HG03175 (cell line): ENCODE measurements at regions not wholly inside any gene's neighbourhood (a gene's known extent, or its start where the extent isn't known, plus 50 kb on each side); places are given as distances from the start of the nearest gene placed in this dataset.
"Not testable (repeated sequence)": the region's sequence is repeated elsewhere in the genome, so short reads cannot be mapped to it uniquely, and the experiment has no call there.

Experiments
- ATAC-seq: cut with Tn5 transposase; IDR thresholded peaks from one replicate; pipeline ENCODE4 v1.9.1; 2021; ENCODE audit warnings: mild to moderate bottlenecking, moderate library complexity; ENCODE audit not compliant: unreplicated experiment

- ATAC-seq, result no peak
Measured at GRCh38 chr9:75274781-75275180, 186.5 kb downstream of the OSTF1 start.

GRCh38 chr9:75282047-75282446, 193.7 kb downstream of the OSTF1 start:
- ATAC-seq, result no peak

GRCh38 chr9:75289332-75289731, 201.0 kb downstream of the OSTF1 start:
- ATAC-seq, result no peak

GRCh38 chr9:75299324-75299723, 211.0 kb downstream of the OSTF1 start:
- no peak for ATAC-seq

- no peak for ATAC-seq
Measured at GRCh38 chr9:75333624-75334023, 245.3 kb downstream of the OSTF1 start.

GRCh38 chr9:75358846-75359245, 270.5 kb downstream of the OSTF1 start:
- no peak for ATAC-seq

- no peak for ATAC-seq
Measured at GRCh38 chr9:75359638-75360037, 271.3 kb downstream of the OSTF1 start.

GRCh38 chr9:75360252-75360651, 271.9 kb downstream of the OSTF1 start:
- ATAC-seq, result no peak

GRCh38 chr9:75362446-75362845, 274.1 kb downstream of the OSTF1 start:
- ATAC-seq, result not testable (repeated sequence)

GRCh38 chr9:75365196-75365595, 276.9 kb downstream of the OSTF1 start:
- no peak for ATAC-seq

- ATAC-seq, result no peak
Measured at GRCh38 chr9:75369989-75370388, 281.7 kb downstream of the OSTF1 start.

- no peak for ATAC-seq
Measured at GRCh38 chr9:75372499-75373268, 284.4 kb downstream of the OSTF1 start.

GRCh38 chr9:75376680-75377254, 288.5 kb downstream of the OSTF1 start:
- ATAC-seq, result no peak

- no peak for ATAC-seq
Measured at GRCh38 chr9:75378036-75378435, 289.7 kb downstream of the OSTF1 start.

- ATAC-seq, result no peak
Measured at GRCh38 chr9:75378926-75379325, 290.6 kb downstream of the OSTF1 start.

GRCh38 chr9:75382126-75382525, 293.8 kb downstream of the OSTF1 start:
- no peak for ATAC-seq

GRCh38 chr9:75383420-75384034, 295.2 kb downstream of the OSTF1 start:
- not testable (repeated sequence) for ATAC-seq

GRCh38 chr9:75385236-75385635, 296.9 kb downstream of the OSTF1 start:
- no peak for ATAC-seq

- no peak for ATAC-seq
Measured at GRCh38 chr9:75389101-75389500, 300.8 kb downstream of the OSTF1 start.

- ATAC-seq, result no peak
Measured at GRCh38 chr9:75390951-75391350, 302.6 kb downstream of the OSTF1 start.

GRCh38 chr9:75391497-75391896, 303.2 kb downstream of the OSTF1 start:
- no peak for ATAC-seq

- ATAC-seq, result no peak
Measured at GRCh38 chr9:75395336-75395735, 307.0 kb downstream of the OSTF1 start.
